ENCODE measurements at regions not wholly inside any gene's neighbourhood (a gene's known extent, or its start where the extent isn't known, plus 50 kb on each side); places are given as distances from the start of the nearest gene placed in this dataset.

GRCh38 chr5:30659417-30659816, 534.1 kb upstream of the CDH6 start:
- TF ChIP-seq CTCF (IDR thresholded peaks at IDR 0.05) (no peak), POLR2AphosphoS5 (IDR thresholded peaks at IDR 0.05) (no peak), POLR2A (IDR thresholded peaks at IDR 0.05) (no peak)
- no peaks in the 10 kb centered on the region for H3K9me3 ChIP-seq
- H3K27me3 ChIP-seq = no peaks in the 10 kb centered on the region
- H3K27ac ChIP-seq = no peak overlapping the region
- intact Hi-C loops (cut with DNase I; ENCODE audit: low total_unique reads) = no loop called here
- no peaks in the 10 kb centered on the region for H3K4me1 ChIP-seq
- no peak for DNase-seq (ENCODE audit: low spot score in 2 of 2)
- H3K4me3 ChIP-seq = no peak overlapping the region
- no peaks in the 10 kb centered on the region for H3K36me3 ChIP-seq

GRCh38 chr5:30650311-30650710, 543.2 kb upstream of the CDH6 start:
- Histone ChIP-seq H3K4me3 (no peak overlapping the region), H3K9me3 (no peaks in the 10 kb centered on the region), H3K27ac (no peak overlapping the region), H3K4me1 (no peaks in the 10 kb centered on the region), H3K36me3 (no peaks in the 10 kb centered on the region), H3K27me3 (no peaks in the 10 kb centered on the region)
- no peak for DNase-seq (ENCODE audit: low spot score in 2 of 2)
- TF ChIP-seq POLR2A (IDR thresholded peaks at IDR 0.05) = no peak
- no peak for TF ChIP-seq CTCF (IDR thresholded peaks at IDR 0.05)
- TF ChIP-seq POLR2AphosphoS5 (IDR thresholded peaks at IDR 0.05) = no peak
- intact Hi-C loops (cut with DNase I; ENCODE audit: low total_unique reads) = no loop called here

- Histone ChIP-seq H3K36me3 (no peaks in the 10 kb centered on the region), H3K27me3 (no peaks in the 10 kb centered on the region), H3K27ac (no peak overlapping the region), H3K4me3 (no peak overlapping the region), H3K9me3 (peaks cover 0 to 25% of the 10 kb centered on the region in 2 donors), H3K4me1 (no peaks in the 10 kb centered on the region)
- no peak for DNase-seq (ENCODE audit: low spot score in 2 of 2)
- TF ChIP-seq POLR2A (IDR thresholded peaks at IDR 0.05) (no peak), CTCF (IDR thresholded peaks at IDR 0.05) (no peak), POLR2AphosphoS5 (IDR thresholded peaks at IDR 0.05) (no peak)
- intact Hi-C loops (cut with DNase I; ENCODE audit: low total_unique reads) = no loop called here
These were observed 554.6 kb upstream of the CDH6 start for GRCh38 chr5:30638899-30639298.

DNA sequence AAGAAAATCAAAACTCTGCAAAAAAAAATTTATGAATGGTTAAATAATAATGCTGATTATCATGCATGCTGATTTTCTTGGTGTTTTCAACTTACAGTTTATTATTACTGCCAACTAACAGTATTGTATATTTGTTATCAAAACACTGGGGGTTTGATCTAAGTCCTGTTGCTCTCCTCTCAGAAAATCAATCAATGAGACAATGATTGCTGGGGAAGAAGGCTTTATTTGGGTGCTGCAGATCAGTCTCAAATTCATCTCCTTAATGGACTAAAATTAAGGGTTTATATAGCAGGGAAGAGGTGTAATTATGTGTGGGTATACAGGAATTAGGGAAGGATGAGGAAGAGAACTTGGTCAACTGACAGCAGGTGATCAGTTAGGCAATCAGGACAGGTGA, 565.5 kb upstream of the CDH6 start:
- Histone ChIP-seq H3K4me1 (no peaks in the 10 kb centered on the region), H3K27ac (no peak overlapping the region), H3K4me3 (no peak overlapping the region), H3K27me3 (no peaks in the 10 kb centered on the region), H3K36me3 (no peaks in the 10 kb centered on the region), H3K9me3 (no peaks in the 10 kb centered on the region)
- DNase-seq (ENCODE audit: low spot score in 2 of 2) = no peak
- no peak for TF ChIP-seq POLR2AphosphoS5 (IDR thresholded peaks at IDR 0.05)
- intact Hi-C loops (cut with DNase I; ENCODE audit: low total_unique reads) = no loop called here

GRCh38 chr5:30626557-30626956, 566.9 kb upstream of the CDH6 start:
- DNase-seq (ENCODE audit: low spot score in 2 of 2) = no peak
- no peaks in the 10 kb centered on the region for H3K9me3 ChIP-seq
- H3K4me3 ChIP-seq = no peak overlapping the region
- no peak for TF ChIP-seq CTCF (IDR thresholded peaks at IDR 0.05)
- TF ChIP-seq POLR2AphosphoS5 (IDR thresholded peaks at IDR 0.05) = no peak
- TF ChIP-seq POLR2A (IDR thresholded peaks at IDR 0.05) = no peak
- no peaks in the 10 kb centered on the region for H3K27me3 ChIP-seq
- intact Hi-C loops (cut with DNase I; ENCODE audit: low total_unique reads) = no loop called here
- H3K27ac ChIP-seq = no peak overlapping the region
- H3K4me1 ChIP-seq = no peaks in the 10 kb centered on the region
- no peaks in the 10 kb centered on the region for H3K36me3 ChIP-seq

DNA sequence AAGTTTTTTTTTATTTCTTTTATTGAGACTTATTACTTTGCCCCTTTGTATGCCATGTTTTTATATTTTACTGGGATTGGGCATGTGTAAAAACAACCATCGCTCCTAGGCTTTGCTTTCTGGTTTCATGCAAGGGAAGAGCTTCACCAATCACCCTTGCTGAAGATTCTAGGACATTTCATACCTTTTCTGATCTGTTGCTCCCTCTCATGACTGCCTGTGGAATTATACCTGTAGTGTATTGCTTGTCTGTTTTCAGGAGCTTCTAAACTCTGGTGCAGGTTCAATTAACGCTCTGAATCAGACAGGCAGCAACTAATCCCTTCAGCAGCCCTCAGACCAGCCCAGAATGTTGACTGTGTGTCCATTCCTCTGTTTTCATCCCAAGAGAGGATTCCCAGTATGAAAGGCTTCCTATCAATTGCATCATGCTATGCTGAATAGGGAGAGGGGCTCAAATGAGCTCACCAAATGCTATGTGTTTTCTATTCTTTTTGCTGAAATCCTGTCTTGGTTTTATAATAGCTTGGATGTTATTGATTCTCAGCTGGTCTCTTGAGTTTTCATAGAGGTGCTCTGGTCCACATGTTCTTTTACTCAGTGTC, 572.9 kb upstream of the CDH6 start:
- TF ChIP-seq POLR2A (IDR thresholded peaks at IDR 0.05) (no peak), POLR2AphosphoS5 (IDR thresholded peaks at IDR 0.05) (no peak), CTCF (IDR thresholded peaks at IDR 0.05) (no peak)
- no peak for DNase-seq (ENCODE audit: low spot score in 2 of 2)
- Histone ChIP-seq H3K4me1 (no peaks in the 10 kb centered on the region), H3K27ac (no peak overlapping the region), H3K27me3 (no peaks in the 10 kb centered on the region), H3K9me3 (peaks cover 3 to 25% of the 10 kb centered on the region in 2 donors), H3K36me3 (no peaks in the 10 kb centered on the region), H3K4me3 (no peak overlapping the region)
- intact Hi-C loops (cut with DNase I; ENCODE audit: low total_unique reads) = no loop called here
